ENCODE measurements at regions not wholly inside any gene's neighbourhood (a gene's known extent, or its start where the extent isn't known, plus 50 kb on each side); places are given as distances from the start of the nearest gene placed in this dataset.

DNA sequence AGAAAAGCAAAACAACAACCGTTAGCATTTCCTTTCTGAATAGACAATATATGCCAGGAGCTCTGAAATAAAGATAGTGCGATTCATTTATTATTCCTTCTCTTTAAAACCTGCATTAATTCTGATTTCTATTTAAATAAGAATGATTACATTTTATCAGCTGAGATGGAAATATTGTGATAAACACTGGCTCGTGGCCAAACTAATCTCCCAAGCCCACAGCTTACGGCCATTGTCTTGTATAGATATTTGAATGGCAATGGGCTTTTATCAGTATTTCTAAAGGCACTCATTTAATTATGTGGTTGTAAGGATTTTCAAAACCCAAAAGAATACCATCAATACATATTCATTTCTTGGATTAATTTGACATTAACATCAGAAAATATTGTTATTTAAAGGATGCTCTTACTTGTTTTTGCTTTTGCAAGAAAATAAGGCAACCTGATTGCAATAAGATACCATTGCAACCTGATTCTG lies 123.7 kb upstream of the IRX5 start:
- Histone ChIP-seq H3K4me1 (ENCODE audit: insufficient read depth) (no peaks in the 10 kb centered on the region), H3K27ac (no peak overlapping the region), H3K36me3 (no peaks in the 10 kb centered on the region), H3K9me3 (no peaks in the 10 kb centered on the region), H3K4me3 (no peak overlapping the region), H3K27me3 (no peaks in the 10 kb centered on the region)
- no peak for DNase-seq
- WGBS, 3 donors: 68 to 79% (median 71%) methylated on average over 4 of the region's 4 CpGs
- no peak for TF ChIP-seq EP300 (IDR thresholded peaks at IDR 0.05)
- TF ChIP-seq POLR2A (IDR thresholded peaks at IDR 0.05): no peak
- TF ChIP-seq, protein P1, sequence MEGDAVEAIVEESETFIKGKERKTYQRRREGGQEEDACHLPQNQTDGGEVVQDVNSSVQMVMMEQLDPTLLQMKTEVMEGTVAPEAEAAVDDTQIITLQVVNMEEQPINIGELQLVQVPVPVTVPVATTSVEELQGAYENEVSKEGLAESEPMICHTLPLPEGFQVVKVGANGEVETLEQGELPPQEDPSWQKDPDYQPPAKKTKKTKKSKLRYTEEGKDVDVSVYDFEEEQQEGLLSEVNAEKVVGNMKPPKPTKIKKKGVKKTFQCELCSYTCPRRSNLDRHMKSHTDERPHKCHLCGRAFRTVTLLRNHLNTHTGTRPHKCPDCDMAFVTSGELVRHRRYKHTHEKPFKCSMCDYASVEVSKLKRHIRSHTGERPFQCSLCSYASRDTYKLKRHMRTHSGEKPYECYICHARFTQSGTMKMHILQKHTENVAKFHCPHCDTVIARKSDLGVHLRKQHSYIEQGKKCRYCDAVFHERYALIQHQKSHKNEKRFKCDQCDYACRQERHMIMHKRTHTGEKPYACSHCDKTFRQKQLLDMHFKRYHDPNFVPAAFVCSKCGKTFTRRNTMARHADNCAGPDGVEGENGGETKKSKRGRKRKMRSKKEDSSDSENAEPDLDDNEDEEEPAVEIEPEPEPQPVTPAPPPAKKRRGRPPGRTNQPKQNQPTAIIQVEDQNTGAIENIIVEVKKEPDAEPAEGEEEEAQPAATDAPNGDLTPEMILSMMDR (IDR thresholded peaks at IDR 0.05): no peak
- intact Hi-C loops (cut with DNase I): no loop called here

DNA sequence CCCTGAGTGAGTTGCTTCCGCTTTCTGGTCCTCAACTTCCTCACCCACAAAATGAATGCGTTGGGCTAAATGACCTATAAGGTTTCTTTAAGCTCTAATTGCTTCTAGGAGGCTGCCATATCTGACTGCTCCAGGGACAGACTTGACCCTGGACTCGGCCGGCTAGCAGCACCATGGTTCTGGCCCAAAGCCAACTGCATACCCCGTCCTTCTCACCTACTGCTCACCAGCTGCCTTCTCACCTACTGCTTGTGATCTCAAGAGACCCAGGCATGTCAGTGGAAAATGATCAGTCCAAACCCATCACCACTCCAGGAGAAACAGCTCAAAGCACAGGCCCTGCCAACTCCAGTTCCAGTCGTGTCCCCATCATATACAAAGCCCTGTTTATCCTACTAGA lies 124.3 kb upstream of the IRX5 start:
- H3K27me3 ChIP-seq: no peaks in the 10 kb centered on the region
- H3K27ac ChIP-seq: no peak overlapping the region
- 58% methylated on average over 6 of the region's 6 CpGs for WGBS, 3 donors
- H3K9me3 ChIP-seq: no peaks in the 10 kb centered on the region
- H3K4me3 ChIP-seq: no peak overlapping the region
- no peak for DNase-seq
- no peaks in the 10 kb centered on the region for H3K36me3 ChIP-seq
- H3K4me1 ChIP-seq (ENCODE audit: insufficient read depth): no peaks in the 10 kb centered on the region
- intact Hi-C loops (cut with DNase I): no loop called here
- no peak for TF ChIP-seq EP300 (IDR thresholded peaks at IDR 0.05)
- no peak for TF ChIP-seq POLR2A (IDR thresholded peaks at IDR 0.05)
- TF ChIP-seq, protein P1 (IDR thresholded peaks at IDR 0.05): no peak

DNA sequence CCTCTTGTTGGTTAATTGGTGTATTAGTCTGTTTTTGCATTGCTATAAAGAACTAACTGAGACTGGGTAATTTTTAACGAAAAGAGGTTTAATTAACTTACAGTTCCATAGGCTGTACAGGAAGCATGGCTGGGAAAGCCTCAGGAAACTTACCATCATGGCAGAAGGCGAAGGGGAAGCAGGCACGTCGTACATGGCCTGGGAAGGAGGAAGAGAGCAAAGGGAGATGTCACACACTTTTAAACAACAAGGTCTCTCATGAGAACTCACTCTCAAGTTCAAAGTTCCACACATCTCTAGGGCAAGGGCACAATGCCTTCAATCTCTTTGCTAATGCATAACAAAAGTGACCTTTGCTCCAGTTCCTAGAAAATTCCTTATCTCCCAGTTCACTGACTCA lies 125.0 kb upstream of the IRX5 start:
- H3K4me1 ChIP-seq (ENCODE audit: insufficient read depth): no peaks in the 10 kb centered on the region
- no peaks in the 10 kb centered on the region for H3K27me3 ChIP-seq
- H3K27ac ChIP-seq: no peak overlapping the region
- WGBS, 3 donors: 82 to 87% (median 83%) methylated on average over 4 of the region's 4 CpGs
- DNase-seq: no peak
- no peak for TF ChIP-seq POLR2A (IDR thresholded peaks at IDR 0.05)
- no peak for TF ChIP-seq EP300 (IDR thresholded peaks at IDR 0.05)
- TF ChIP-seq, protein P1 (IDR thresholded peaks at IDR 0.05): no peak
- no peaks in the 10 kb centered on the region for H3K36me3 ChIP-seq
- no peaks in the 10 kb centered on the region for H3K9me3 ChIP-seq
- no peak overlapping the region for H3K4me3 ChIP-seq
- intact Hi-C loops (cut with DNase I): no loop called here

GRCh38 chr16:54801057-54801844 lies 129.4 kb upstream of the IRX5 start:
- no peaks in the 10 kb centered on the region for H3K4me1 ChIP-seq (ENCODE audit: insufficient read depth)
- intact Hi-C loops (cut with DNase I): no loop called here
- WGBS, 3 donors: 76 to 84% (median 77%) methylated on average over 9 of the region's 9 CpGs

More at GRCh38 chr16:54801057-54801844, 129.4 kb upstream of the IRX5 start:
- no peak overlapping the region for H3K27ac ChIP-seq
- no peaks in the 10 kb centered on the region for H3K9me3 ChIP-seq
- no peak for DNase-seq
- TF ChIP-seq, protein P1 (IDR thresholded peaks at IDR 0.05): no peak
- no peak for TF ChIP-seq EP300 (IDR thresholded peaks at IDR 0.05)
- TF ChIP-seq POLR2A (IDR thresholded peaks at IDR 0.05): no peak
- no peak overlapping the region for H3K4me3 ChIP-seq
- no peaks in the 10 kb centered on the region for H3K27me3 ChIP-seq
- no peaks in the 10 kb centered on the region for H3K36me3 ChIP-seq

Data from ovary (tissue), 7 donors.